Liver (tissue), 8 donors: ENCODE measurements at regions not wholly inside any gene's neighbourhood (a gene's known extent, or its start where the extent isn't known, plus 50 kb on each side); places are given as distances from the start of the nearest gene placed in this dataset.

Experiments used
- DNase-seq: peaks from one replicate; pipeline ENCODE4 v3.0.0-alpha.2; 2017; ENCODE audit warnings: low spot score
- H3K27ac ChIP-seq, 2 donors: one replicate each; pipeline ENCODE4 v1.7.0; 2013; ENCODE audit warnings: inconsistent platforms in 2 of 2, low read length in 2 of 2, control low read depth in 1 of 2, low read depth in 1 of 2, mild to moderate bottlenecking in 1 of 2
- H3K27me3 ChIP-seq, 4 donors: one replicate each; pipeline versions ENCODE4 v1.6.1 to v1.7.0; 2013; ENCODE audit warnings: low read length in 3 of 4, inconsistent platforms in 1 of 4, mild to moderate bottlenecking in 1 of 4, moderate library complexity in 1 of 4; ENCODE audit not compliant: control insufficient read depth in 4 of 4, insufficient read depth in 4 of 4
- H3K36me3 ChIP-seq, 4 donors: one replicate each; pipeline versions ENCODE4 v1.6.1 to v1.7.0; 2013; ENCODE audit warnings: low read length in 3 of 4, mild to moderate bottlenecking in 3 of 4, low read depth in 1 of 4, moderate library complexity in 1 of 4; ENCODE audit not compliant: control insufficient read depth in 4 of 4, insufficient read depth in 3 of 4
- H3K4me1 ChIP-seq, 4 donors: one replicate each; pipeline versions ENCODE4 v1.6.1 to v1.7.0; 2013; ENCODE audit warnings: low read length in 3 of 4, mild to moderate bottlenecking in 3 of 4, moderate library complexity in 1 of 4; ENCODE audit not compliant: control insufficient read depth in 4 of 4, insufficient read depth in 4 of 4
- H3K4me3 ChIP-seq, 3 donors: one replicate each; pipeline versions ENCODE4 v1.6.1 to v1.7.0; 2013; ENCODE audit warnings: low read length in 3 of 3, control low read depth in 1 of 3, low read depth in 1 of 3, mild to moderate bottlenecking in 1 of 3
- H3K9ac ChIP-seq, 2 donors: one replicate each; pipeline ENCODE4 v1.7.0; 2013; ENCODE audit warnings: low read length in 2 of 2, mild to moderate bottlenecking in 2 of 2, moderate library complexity in 2 of 2, control low read depth in 1 of 2, low read depth in 1 of 2
- H3K9me3 ChIP-seq, 4 donors: one replicate each; pipeline versions ENCODE4 v1.6.1 to v1.7.0; 2013; ENCODE audit warnings: low read length in 3 of 4; ENCODE audit not compliant: control insufficient read depth in 4 of 4
- EGR1 ChIP-seq, 2 donors: IDR thresholded peaks; 2 replicates each; pipeline ENCODE4 v1.6.1; 2016 to 2018; ENCODE audit warnings: antibody characterized with exemption in 2 of 2, low read depth in 2 of 2
- FOXA1 ChIP-seq: IDR thresholded peaks from 2 replicates; pipeline ENCODE4 v1.6.1; 2016; ENCODE audit warnings: antibody characterized with exemption
- FOXA2 ChIP-seq: IDR thresholded peaks from 2 replicates; pipeline ENCODE4 v1.6.1; 2016; ENCODE audit warnings: antibody characterized with exemption
- GABPA ChIP-seq, 2 donors: IDR thresholded peaks in 1 of 2; conservative IDR thresholded peaks in 1 of 2; 2 replicates each; pipeline ENCODE4 v1.6.1; 2016; ENCODE audit warnings: antibody characterized with exemption in 2 of 2, mild to moderate bottlenecking in 1 of 2, moderate library complexity in 1 of 2
- HNF4A ChIP-seq, 2 donors: conservative IDR thresholded peaks; 2 replicates each; pipeline ENCODE4 v1.6.1; 2016; ENCODE audit warnings: antibody characterized with exemption in 2 of 2, mild to moderate bottlenecking in 2 of 2
- HNF4G ChIP-seq: IDR thresholded peaks from 2 replicates; pipeline ENCODE4 v1.6.1; 2016; ENCODE audit warnings: antibody characterized with exemption
- RAD21 ChIP-seq, 2 donors: IDR thresholded peaks; 2 replicates each; pipeline ENCODE4 v1.6.1; 2016; ENCODE audit warnings: antibody characterized with exemption in 2 of 2, mild to moderate bottlenecking in 2 of 2
- SP1 ChIP-seq: IDR thresholded peaks from 2 replicates; pipeline ENCODE4 v1.6.1; 2018; ENCODE audit warnings: antibody characterized with exemption, mild to moderate bottlenecking
- TAF1 ChIP-seq: conservative IDR thresholded peaks from 2 replicates; pipeline ENCODE4 v1.6.1; 2016; ENCODE audit warnings: antibody characterized with exemption, mild to moderate bottlenecking
- YY1 ChIP-seq: IDR thresholded peaks from 2 replicates; pipeline ENCODE4 v1.6.1; 2016; ENCODE audit warnings: antibody characterized with exemption, mild to moderate bottlenecking
- WGBS: extraction: QIAGEN DNeasy Blood & Tissue Kit; methylation state at CpG from one replicate; pipeline ENCODE4 v1.1.7; 2013; 5-methylcytosine and 5-hydroxymethylcytosine counted together
- TF ChIP-seq, protein P1 (sequence below): fragments of 150-350 bp; IDR thresholded peaks from 2 replicates; pipeline ENCODE4 v1.5.1; 2017; ENCODE audit warnings: improper control_type of control experiment, low read depth, low read length; ENCODE audit not compliant: missing input control
- TF ChIP-seq, protein P2 (sequence below): IDR thresholded peaks from 2 replicates; pipeline ENCODE4 v1.6.1; 2016; ENCODE audit warnings: antibody characterized with exemption
- TF ChIP-seq, protein P3 (sequence below): IDR thresholded peaks from 2 replicates; pipeline ENCODE4 v1.6.1; 2016; ENCODE audit warnings: antibody characterized with exemption, mild to moderate bottlenecking
- TF ChIP-seq, protein P4 (sequence below): IDR thresholded peaks from 2 replicates; pipeline ENCODE4 v1.6.1; 2016; ENCODE audit warnings: antibody characterized with exemption
- donor health status: healthy.
- donor health status: healthy.
- donor health status: healthy.
- donor health status: healthy.
- donor health status: healthy.

DNA sequence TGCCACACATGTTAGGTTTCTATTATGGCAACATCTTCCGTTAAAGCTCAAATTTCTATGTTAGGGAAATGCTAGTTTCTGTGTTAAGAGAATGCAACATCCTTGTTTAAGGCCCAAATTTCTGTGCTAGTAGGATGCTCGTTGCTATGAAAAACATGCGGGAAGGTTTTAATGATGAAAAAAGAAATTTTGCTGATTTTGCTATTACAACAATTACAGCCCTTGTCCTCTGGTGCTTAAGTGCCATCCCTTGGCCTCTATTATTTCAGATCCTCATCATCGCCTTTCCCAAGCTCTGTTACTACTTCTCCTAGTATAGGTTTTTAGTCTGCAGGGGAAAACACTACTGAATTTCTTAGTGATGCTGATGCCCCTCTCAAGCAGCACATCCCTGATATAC, 412.6 kb upstream of the NDST3 start:
- DNase-seq = no peak
- Histone ChIP-seq H3K9me3 (peaks cover 0 to 11% (median 0%) of the 10 kb centered on the region in 4 donors), H3K27ac (no peak overlapping the region), H3K9ac (no peak overlapping the region), H3K4me3 (no peak overlapping the region), H3K27me3 (no peaks in the 10 kb centered on the region), H3K36me3 (no peaks in the 10 kb centered on the region), H3K4me1 (no peaks in the 10 kb centered on the region)
- TF ChIP-seq YY1 = no peak
- no peak for TF ChIP-seq GABPA (IDR thresholded peaks at IDR 0.05 in 1 of 2, conservative IDR thresholded peaks at IDR 0.05 in 1 of 2)
- no peak for TF ChIP-seq SP1
- TF ChIP-seq, protein P1, sequence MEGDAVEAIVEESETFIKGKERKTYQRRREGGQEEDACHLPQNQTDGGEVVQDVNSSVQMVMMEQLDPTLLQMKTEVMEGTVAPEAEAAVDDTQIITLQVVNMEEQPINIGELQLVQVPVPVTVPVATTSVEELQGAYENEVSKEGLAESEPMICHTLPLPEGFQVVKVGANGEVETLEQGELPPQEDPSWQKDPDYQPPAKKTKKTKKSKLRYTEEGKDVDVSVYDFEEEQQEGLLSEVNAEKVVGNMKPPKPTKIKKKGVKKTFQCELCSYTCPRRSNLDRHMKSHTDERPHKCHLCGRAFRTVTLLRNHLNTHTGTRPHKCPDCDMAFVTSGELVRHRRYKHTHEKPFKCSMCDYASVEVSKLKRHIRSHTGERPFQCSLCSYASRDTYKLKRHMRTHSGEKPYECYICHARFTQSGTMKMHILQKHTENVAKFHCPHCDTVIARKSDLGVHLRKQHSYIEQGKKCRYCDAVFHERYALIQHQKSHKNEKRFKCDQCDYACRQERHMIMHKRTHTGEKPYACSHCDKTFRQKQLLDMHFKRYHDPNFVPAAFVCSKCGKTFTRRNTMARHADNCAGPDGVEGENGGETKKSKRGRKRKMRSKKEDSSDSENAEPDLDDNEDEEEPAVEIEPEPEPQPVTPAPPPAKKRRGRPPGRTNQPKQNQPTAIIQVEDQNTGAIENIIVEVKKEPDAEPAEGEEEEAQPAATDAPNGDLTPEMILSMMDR = no peak
- TF ChIP-seq, protein P2, sequence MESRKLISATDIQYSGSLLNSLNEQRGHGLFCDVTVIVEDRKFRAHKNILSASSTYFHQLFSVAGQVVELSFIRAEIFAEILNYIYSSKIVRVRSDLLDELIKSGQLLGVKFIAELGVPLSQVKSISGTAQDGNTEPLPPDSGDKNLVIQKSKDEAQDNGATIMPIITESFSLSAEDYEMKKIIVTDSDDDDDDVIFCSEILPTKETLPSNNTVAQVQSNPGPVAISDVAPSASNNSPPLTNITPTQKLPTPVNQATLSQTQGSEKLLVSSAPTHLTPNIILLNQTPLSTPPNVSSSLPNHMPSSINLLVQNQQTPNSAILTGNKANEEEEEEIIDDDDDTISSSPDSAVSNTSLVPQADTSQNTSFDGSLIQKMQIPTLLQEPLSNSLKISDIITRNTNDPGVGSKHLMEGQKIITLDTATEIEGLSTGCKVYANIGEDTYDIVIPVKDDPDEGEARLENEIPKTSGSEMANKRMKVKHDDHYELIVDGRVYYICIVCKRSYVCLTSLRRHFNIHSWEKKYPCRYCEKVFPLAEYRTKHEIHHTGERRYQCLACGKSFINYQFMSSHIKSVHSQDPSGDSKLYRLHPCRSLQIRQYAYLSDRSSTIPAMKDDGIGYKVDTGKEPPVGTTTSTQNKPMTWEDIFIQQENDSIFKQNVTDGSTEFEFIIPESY = no peak
- TF ChIP-seq, protein P3, sequence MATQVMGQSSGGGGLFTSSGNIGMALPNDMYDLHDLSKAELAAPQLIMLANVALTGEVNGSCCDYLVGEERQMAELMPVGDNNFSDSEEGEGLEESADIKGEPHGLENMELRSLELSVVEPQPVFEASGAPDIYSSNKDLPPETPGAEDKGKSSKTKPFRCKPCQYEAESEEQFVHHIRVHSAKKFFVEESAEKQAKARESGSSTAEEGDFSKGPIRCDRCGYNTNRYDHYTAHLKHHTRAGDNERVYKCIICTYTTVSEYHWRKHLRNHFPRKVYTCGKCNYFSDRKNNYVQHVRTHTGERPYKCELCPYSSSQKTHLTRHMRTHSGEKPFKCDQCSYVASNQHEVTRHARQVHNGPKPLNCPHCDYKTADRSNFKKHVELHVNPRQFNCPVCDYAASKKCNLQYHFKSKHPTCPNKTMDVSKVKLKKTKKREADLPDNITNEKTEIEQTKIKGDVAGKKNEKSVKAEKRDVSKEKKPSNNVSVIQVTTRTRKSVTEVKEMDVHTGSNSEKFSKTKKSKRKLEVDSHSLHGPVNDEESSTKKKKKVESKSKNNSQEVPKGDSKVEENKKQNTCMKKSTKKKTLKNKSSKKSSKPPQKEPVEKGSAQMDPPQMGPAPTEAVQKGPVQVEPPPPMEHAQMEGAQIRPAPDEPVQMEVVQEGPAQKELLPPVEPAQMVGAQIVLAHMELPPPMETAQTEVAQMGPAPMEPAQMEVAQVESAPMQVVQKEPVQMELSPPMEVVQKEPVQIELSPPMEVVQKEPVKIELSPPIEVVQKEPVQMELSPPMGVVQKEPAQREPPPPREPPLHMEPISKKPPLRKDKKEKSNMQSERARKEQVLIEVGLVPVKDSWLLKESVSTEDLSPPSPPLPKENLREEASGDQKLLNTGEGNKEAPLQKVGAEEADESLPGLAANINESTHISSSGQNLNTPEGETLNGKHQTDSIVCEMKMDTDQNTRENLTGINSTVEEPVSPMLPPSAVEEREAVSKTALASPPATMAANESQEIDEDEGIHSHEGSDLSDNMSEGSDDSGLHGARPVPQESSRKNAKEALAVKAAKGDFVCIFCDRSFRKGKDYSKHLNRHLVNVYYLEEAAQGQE = no peak
- no peak for TF ChIP-seq RAD21 (IDR thresholded peaks at IDR 0.05)
- WGBS = 79% methylated on average over 4 of the region's 4 CpGs

DNA sequence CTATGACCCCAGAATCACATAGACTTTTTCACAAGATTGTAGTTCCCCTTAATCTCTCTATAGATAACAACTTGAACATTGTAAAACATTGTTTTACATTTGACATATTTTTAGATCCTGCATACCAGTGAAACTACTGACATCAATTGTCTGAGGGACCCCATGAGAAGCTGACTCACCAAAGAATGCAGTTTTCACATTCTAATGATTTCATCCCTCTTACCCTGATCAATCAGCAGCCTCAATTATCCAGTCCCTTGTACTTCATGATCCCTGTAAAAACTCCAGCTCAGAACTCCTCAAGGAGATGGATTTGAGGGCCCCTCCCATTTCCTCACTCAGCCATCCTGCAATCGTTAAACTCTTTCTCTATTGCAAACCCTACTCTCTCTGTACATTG, 411.0 kb upstream of the NDST3 start:
- Histone ChIP-seq H3K9me3 (peaks cover 0 to under 1% (median 0%) of the 10 kb centered on the region in 4 donors), H3K27ac (no peak overlapping the region), H3K9ac (no peak overlapping the region), H3K4me1 (no peaks in the 10 kb centered on the region), H3K36me3 (no peaks in the 10 kb centered on the region), H3K27me3 (no peaks in the 10 kb centered on the region), H3K4me3 (no peak overlapping the region)
- no peak for TF ChIP-seq FOXA1
- TF ChIP-seq RAD21 (IDR thresholded peaks at IDR 0.05) = no peak
- TF ChIP-seq SP1 = no peak
- TF ChIP-seq HNF4G = no peak
- no peak for TF ChIP-seq YY1
- no peak for TF ChIP-seq TAF1
- TF ChIP-seq, protein P4, sequence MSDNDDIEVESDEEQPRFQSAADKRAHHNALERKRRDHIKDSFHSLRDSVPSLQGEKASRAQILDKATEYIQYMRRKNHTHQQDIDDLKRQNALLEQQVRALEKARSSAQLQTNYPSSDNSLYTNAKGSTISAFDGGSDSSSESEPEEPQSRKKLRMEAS = no peak
- no peak for TF ChIP-seq HNF4A (conservative IDR thresholded peaks at IDR 0.05)
- TF ChIP-seq, protein P1 = no peak
- no peak for TF ChIP-seq FOXA2
- TF ChIP-seq, protein P2 = no peak
- TF ChIP-seq EGR1 (IDR thresholded peaks at IDR 0.05; ENCODE audit: low read depth in 2 of 2) = no peak
- no peak for TF ChIP-seq GABPA (IDR thresholded peaks at IDR 0.05 in 1 of 2, conservative IDR thresholded peaks at IDR 0.05 in 1 of 2)
- 80% methylated on average over 1 of the region's 1 CpG for WGBS
- no peak for DNase-seq
